Ovary (tissue), 7 donors: ENCODE measurements at regions not wholly inside any gene's neighbourhood (a gene's known extent, or its start where the extent isn't known, plus 50 kb on each side); places are given as distances from the start of the nearest gene placed in this dataset.

Experiments used
- DNase-seq, 5 donors: peaks; one replicate each; pipeline ENCODE4 v3.0.0-alpha.2; 2019 to 2020
- H3K27ac ChIP-seq, 2 donors: fragments of 200-600 bp; one replicate each; pipeline versions ENCODE4 v1.5.1 to v1.8.0; 2019 to 2022
- H3K27me3 ChIP-seq: fragments of 200-600 bp; one replicate; pipeline ENCODE4 v1.8.0; 2022
- H3K36me3 ChIP-seq: fragments of 200-600 bp; sonication (generic); one replicate; pipeline ENCODE4 v1.5.1; 2019
- H3K4me1 ChIP-seq: one replicate; pipeline ENCODE4 v1.8.1; 2013; ENCODE audit warnings: mild to moderate bottlenecking, moderate library complexity; ENCODE audit not compliant: insufficient read depth
- H3K4me3 ChIP-seq: fragments of 200-600 bp; sonication (generic); one replicate; pipeline ENCODE4 v1.5.1; 2017
- H3K9me3 ChIP-seq, 2 donors: fragments of 200-600 bp in 1 of 2; sonication (generic) in 1 of 2; one replicate each; pipeline versions ENCODE4 v1.5.1 to v1.8.1; 2013 to 2019; ENCODE audit warnings: mild to moderate bottlenecking in 1 of 2, moderate library complexity in 1 of 2
- CTCF ChIP-seq, 3 donors: fragments of 450-650 bp in 2 of 3; fragments of 200-600 bp in 1 of 3; IDR thresholded peaks; one replicate each; pipeline versions ENCODE4 v1.5.1 to v1.8.0; 2016 to 2022; ENCODE audit warnings: antibody characterized with exemption in 3 of 3, mild to moderate bottlenecking in 1 of 3
- EP300 ChIP-seq: sonication (generic); formaldehyde crosslinking; IDR thresholded peaks from one replicate; pipeline ENCODE4 v1.6.1; 2017; ENCODE audit warnings: antibody characterized with exemption
- POLR2A ChIP-seq: fragments of 450-650 bp; IDR thresholded peaks from one replicate; pipeline ENCODE4 v1.6.1; 2017; ENCODE audit warnings: antibody characterized with exemption, mild to moderate bottlenecking, moderate library complexity
- WGBS, 3 donors: extraction: QIAGEN DNeasy Blood & Tissue Kit in 1 of 3; methylation state at CpG; one replicate each; pipeline versions ENCODE4 v1.1.5 to v1.1.7; 2013 to 2017; 5-methylcytosine and 5-hydroxymethylcytosine counted together
- intact Hi-C, 4 donors: fragments of 100-400 bp; cut with DNase I; formaldehyde crosslinking; loops; one replicate each; pipeline versions ENCODE4 v1.11.0 to v1.15.1; 2022 to 2023
- donor health status: DM: no; HTN: no; CAD: no; lungs with moderate emphysema.
- donor health status: DM: no; HTN: no; CAD: no.
- donor health status: Bipolar disorder and iron deficiency.
- donor health status: DM: no; HTN: no; CAD: no.
- donor health status: DM: yes; HTN: yes; CAD: no.

- intact Hi-C loops = no loop called here
- 88 to 91% (median 90%) methylated on average over 6 of the region's 6 CpGs for WGBS, 3 donors
- H3K36me3 ChIP-seq = no peaks in the 10 kb centered on the region
These were observed 504.4 kb upstream of the FAT1 start for GRCh38 chr4:187227907-187228704.

DNA sequence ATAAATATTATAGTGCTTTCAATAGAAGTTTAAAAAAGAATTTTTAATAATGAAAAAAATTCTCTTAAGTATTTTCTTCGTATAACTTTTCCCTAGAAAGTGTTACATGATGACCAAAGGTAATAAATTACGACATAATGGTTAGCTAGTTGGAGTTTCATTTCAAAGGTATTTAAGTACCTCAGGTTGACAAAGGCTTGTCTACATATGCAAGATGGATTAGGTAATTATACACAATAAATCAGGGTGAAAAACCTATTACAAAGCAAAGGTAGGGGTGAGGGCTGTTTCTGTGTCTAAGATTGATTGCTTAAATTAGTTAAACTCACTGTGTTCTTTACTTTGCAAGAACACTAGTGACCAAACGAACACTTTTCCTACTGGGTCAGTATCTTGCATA, 508.5 kb upstream of the FAT1 start:
- no peak for DNase-seq
- 66 to 70% (median 69%) methylated on average over 3 of the region's 3 CpGs for WGBS, 3 donors
- Histone ChIP-seq H3K27me3 (no peaks in the 10 kb centered on the region), H3K9me3 (no peaks in the 10 kb centered on the region), H3K4me3 (no peak overlapping the region), H3K27ac (no peak overlapping the region), H3K4me1 (no peaks in the 10 kb centered on the region), H3K36me3 (no peaks in the 10 kb centered on the region)
- TF ChIP-seq POLR2A = no peak
- no peak for TF ChIP-seq CTCF (IDR thresholded peaks at IDR 0.05)
- TF ChIP-seq EP300 = no peak
- intact Hi-C loops = no loop called here

More at GRCh38 chr4:187227907-187228704, 504.4 kb upstream of the FAT1 start:
- Histone ChIP-seq H3K9me3 (no peaks in the 10 kb centered on the region), H3K4me3 (no peak overlapping the region), H3K27me3 (no peaks in the 10 kb centered on the region), H3K4me1 (no peaks in the 10 kb centered on the region), H3K27ac (no peak overlapping the region)
- no peak for DNase-seq
- TF ChIP-seq POLR2A (no peak), EP300 (no peak), CTCF (IDR thresholded peaks at IDR 0.05) (no peak)

DNA sequence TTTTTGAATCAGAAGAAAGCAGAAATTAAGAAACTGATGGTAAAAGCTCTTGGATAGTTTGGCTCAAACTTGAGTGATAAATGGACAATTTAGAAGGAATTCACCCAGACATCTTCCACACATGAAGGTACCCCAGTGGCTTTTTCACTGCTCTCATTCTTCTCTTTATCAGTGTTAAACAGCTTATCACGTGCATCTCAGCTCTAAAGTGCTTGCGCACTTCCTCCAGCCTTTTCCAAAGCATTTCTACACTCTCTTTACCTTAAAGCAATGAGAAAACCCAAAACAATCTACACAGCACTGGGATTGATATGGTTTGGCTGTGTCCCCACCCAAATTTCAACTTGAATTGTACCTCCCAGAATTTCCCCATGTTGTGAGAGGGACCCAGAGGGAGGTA, 509.1 kb upstream of the FAT1 start:
- TF ChIP-seq EP300 (no peak), CTCF (IDR thresholded peaks at IDR 0.05) (no peak), POLR2A (no peak)
- H3K4me3 ChIP-seq = no peak overlapping the region
- H3K27ac ChIP-seq = no peak overlapping the region
- DNase-seq = no peak
- H3K36me3 ChIP-seq = no peaks in the 10 kb centered on the region
- intact Hi-C loops = no loop called here
- no peaks in the 10 kb centered on the region for H3K27me3 ChIP-seq
- no peaks in the 10 kb centered on the region for H3K4me1 ChIP-seq
- no peaks in the 10 kb centered on the region for H3K9me3 ChIP-seq
- 85 to 92% (median 90%) methylated on average over 2 of the region's 2 CpGs for WGBS, 3 donors

- no peak for TF ChIP-seq EP300
- Histone ChIP-seq H3K36me3 (no peaks in the 10 kb centered on the region), H3K4me3 (no peak overlapping the region), H3K27me3 (no peaks in the 10 kb centered on the region), H3K4me1 (no peaks in the 10 kb centered on the region), H3K27ac (no peak overlapping the region), H3K9me3 (no peaks in the 10 kb centered on the region)
- intact Hi-C loops = no loop called here
- 85 to 91% (median 86%) methylated on average over 16 of the region's 16 CpGs for WGBS, 3 donors
- DNase-seq = no peak
These were observed 512.0 kb upstream of the FAT1 start for GRCh38 chr4:187235456-187236170.
